GM18505 (cell line): ENCODE measurements at regions not wholly inside any gene's neighbourhood (a gene's known extent, or its start where the extent isn't known, plus 50 kb on each side); places are given as distances from the start of the nearest gene placed in this dataset.

Experiments used
- ATAC-seq: cut with Tn5 transposase; IDR thresholded peaks from one replicate; pipeline ENCODE4 v1.9.1; 2021; ENCODE audit not compliant: unreplicated experiment
- POLR2A ChIP-seq: IDR thresholded peaks from 4 replicates; pipeline ENCODE4 v1.6.1; 2011; ENCODE audit warnings: borderline replicate concordance; ENCODE audit not compliant: insufficient read depth, insufficient read length; ENCODE audit errors: extremely low read depth

DNA sequence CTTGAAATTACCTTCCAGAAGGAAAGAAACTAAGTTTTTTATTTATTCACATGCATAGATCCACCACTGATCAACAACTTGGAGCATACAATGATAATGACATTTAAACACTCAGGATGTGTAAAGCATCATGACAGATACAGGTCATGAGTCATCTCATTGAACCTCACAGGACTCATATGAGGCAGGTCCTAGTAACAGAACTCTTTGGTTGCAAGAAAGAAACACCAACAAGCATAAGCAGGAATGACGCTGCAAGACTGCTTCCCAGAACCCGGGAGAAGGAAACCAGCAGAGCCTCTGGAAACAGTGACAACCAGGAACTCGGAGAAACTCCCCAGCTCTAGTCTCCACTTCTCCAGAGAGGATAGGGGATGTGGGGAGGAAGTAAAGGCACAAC lies 60.8 kb upstream of the IPO5 start:
- ATAC-seq: no peak
- TF ChIP-seq POLR2A: no peak

GRCh38 chr13:97895383-97895782 lies 58.1 kb upstream of the IPO5 start:
- ATAC-seq: no peak
- no peak for TF ChIP-seq POLR2A

- no peak for TF ChIP-seq POLR2A
- no peak for ATAC-seq
Observed at GRCh38 chr13:97896446-97896845, 57.0 kb upstream of the IPO5 start.

DNA sequence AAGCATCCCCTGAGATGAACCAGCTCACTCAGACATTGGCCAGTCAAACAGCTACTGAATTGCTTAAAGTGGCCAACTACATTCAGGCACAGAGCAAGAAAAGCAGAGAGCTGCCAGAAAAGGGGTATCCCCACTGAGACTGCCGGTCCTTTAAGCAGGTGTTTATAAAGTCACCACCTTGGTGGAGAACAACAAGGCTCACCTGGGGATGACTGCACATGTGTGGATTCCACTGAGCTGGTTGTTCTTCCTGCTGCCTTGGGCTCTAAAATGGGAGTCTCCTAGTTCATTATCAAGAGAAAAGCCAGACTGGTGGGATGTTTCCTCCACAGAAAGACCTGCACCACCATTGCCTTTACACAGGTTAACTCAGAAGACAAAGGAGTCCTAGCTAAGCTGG lies 51.8 kb upstream of the IPO5 start:
- no peak for TF ChIP-seq POLR2A
- ATAC-seq: no peak
